DOHH2 (cell line): ENCODE measurements at regions not wholly inside any gene's neighbourhood (a gene's known extent, or its start where the extent isn't known, plus 50 kb on each side); places are given as distances from the start of the nearest gene placed in this dataset.

Experiments used
- EZH2phosphoT487 ChIP-seq: fragments of 200-600 bp; sonication (generic); IDR thresholded peaks from 2 replicates; pipeline ENCODE4 v1.6.1; 2017; ENCODE audit warnings: borderline replicate concordance, mild to moderate bottlenecking, antibody characterized with exemption, low read length, moderate library complexity, mixed read lengths
- TF ChIP-seq, protein P1 (sequence below): fragments of 200-600 bp; sonication (generic); IDR thresholded peaks from one replicate; pipeline ENCODE4 v1.5.1; 2014; ENCODE audit warnings: antibody characterized with exemption, mild to moderate bottlenecking, low read depth, low read length; ENCODE audit not compliant: poor library complexity, severe bottlenecking

GRCh38 chr10:24114556-24114955 is 94.4 kb upstream of the KIAA1217 start:
- TF ChIP-seq, protein P1, sequence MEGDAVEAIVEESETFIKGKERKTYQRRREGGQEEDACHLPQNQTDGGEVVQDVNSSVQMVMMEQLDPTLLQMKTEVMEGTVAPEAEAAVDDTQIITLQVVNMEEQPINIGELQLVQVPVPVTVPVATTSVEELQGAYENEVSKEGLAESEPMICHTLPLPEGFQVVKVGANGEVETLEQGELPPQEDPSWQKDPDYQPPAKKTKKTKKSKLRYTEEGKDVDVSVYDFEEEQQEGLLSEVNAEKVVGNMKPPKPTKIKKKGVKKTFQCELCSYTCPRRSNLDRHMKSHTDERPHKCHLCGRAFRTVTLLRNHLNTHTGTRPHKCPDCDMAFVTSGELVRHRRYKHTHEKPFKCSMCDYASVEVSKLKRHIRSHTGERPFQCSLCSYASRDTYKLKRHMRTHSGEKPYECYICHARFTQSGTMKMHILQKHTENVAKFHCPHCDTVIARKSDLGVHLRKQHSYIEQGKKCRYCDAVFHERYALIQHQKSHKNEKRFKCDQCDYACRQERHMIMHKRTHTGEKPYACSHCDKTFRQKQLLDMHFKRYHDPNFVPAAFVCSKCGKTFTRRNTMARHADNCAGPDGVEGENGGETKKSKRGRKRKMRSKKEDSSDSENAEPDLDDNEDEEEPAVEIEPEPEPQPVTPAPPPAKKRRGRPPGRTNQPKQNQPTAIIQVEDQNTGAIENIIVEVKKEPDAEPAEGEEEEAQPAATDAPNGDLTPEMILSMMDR = no peak
- no peak for TF ChIP-seq EZH2phosphoT487
